Neural crest cell (in vitro differentiated cells): ENCODE measurements at regions not wholly inside any gene's neighbourhood (a gene's known extent, or its start where the extent isn't known, plus 50 kb on each side); places are given as distances from the start of the nearest gene placed in this dataset.

Experiments used
- DNase-seq: peaks from one replicate; pipeline ENCODE4 v3.0.0; 2021; ENCODE audit warnings: low read depth, mixed read lengths, low spot score
- H3K27ac Mint-ChIP-seq: one replicate; pipeline ENCODE4 v1.8.0; 2021; ENCODE audit warnings: mild to moderate bottlenecking, mixed read lengths; ENCODE audit not compliant: unreplicated experiment
- H3K27me3 Mint-ChIP-seq: 2 replicates; pipeline ENCODE4 v1.8.0; 2021; ENCODE audit warnings: low read depth, mild to moderate bottlenecking, mixed read lengths
- H3K36me3 Mint-ChIP-seq: 2 replicates; pipeline ENCODE4 v1.8.0; 2021; ENCODE audit warnings: low read depth, mild to moderate bottlenecking, mixed read lengths
- H3K4me1 Mint-ChIP-seq: 2 replicates; pipeline ENCODE4 v1.8.0; 2021; ENCODE audit warnings: mixed read lengths
- H3K4me3 Mint-ChIP-seq: one replicate; pipeline ENCODE4 v1.8.0; 2021; ENCODE audit warnings: mild to moderate bottlenecking, mixed read lengths
- H3K9me3 Mint-ChIP-seq: 2 replicates; pipeline ENCODE4 v1.8.0; 2021; ENCODE audit warnings: mixed read lengths
- TF ChIP-seq, protein P1 (sequence below): fragments of 200-600 bp; sonication (generic); conservative IDR thresholded peaks from 2 replicates; pipeline ENCODE4 v1.5.0; 2021; ENCODE audit warnings: antibody characterized with exemption, mild to moderate bottlenecking

DNA sequence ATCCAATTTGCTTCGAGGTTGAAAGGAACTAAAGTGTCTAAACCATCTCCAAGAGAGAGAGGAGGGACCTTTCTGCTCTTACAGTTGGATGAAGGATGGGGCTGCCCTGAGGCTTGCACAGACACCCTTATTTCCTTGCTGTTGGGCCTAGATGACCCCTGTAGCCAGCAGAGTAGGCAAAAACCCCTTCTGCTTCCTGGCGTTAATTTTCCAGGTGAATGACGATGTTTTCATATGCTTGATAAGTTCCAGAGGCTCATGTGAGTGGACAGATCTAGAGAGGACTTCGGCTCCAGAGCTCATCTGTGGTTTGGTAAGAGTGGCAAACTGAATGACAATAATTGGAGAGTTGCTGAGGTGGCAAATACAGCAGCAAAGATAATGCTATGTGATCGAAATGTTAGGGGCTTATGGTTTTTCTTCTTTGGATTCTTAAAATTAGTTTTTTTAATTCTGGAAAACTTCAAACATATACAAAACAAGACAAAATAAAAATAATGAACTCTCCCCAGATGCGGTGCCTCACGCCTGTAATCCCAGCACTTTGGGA, 98.6 kb upstream of the MAP4K3 start:
- no peaks in the 10 kb centered on the region for H3K4me1 Mint-ChIP-seq
- TF ChIP-seq, protein P1, sequence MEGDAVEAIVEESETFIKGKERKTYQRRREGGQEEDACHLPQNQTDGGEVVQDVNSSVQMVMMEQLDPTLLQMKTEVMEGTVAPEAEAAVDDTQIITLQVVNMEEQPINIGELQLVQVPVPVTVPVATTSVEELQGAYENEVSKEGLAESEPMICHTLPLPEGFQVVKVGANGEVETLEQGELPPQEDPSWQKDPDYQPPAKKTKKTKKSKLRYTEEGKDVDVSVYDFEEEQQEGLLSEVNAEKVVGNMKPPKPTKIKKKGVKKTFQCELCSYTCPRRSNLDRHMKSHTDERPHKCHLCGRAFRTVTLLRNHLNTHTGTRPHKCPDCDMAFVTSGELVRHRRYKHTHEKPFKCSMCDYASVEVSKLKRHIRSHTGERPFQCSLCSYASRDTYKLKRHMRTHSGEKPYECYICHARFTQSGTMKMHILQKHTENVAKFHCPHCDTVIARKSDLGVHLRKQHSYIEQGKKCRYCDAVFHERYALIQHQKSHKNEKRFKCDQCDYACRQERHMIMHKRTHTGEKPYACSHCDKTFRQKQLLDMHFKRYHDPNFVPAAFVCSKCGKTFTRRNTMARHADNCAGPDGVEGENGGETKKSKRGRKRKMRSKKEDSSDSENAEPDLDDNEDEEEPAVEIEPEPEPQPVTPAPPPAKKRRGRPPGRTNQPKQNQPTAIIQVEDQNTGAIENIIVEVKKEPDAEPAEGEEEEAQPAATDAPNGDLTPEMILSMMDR, result no peak
- H3K27ac Mint-ChIP-seq, result no peak overlapping the region
- no peak for DNase-seq
- no peaks in the 10 kb centered on the region for H3K36me3 Mint-ChIP-seq
- H3K27me3 Mint-ChIP-seq, result no peaks in the 10 kb centered on the region
- peaks cover 2% of the 10 kb centered on the region for H3K9me3 Mint-ChIP-seq
- no peak overlapping the region for H3K4me3 Mint-ChIP-seq

DNA sequence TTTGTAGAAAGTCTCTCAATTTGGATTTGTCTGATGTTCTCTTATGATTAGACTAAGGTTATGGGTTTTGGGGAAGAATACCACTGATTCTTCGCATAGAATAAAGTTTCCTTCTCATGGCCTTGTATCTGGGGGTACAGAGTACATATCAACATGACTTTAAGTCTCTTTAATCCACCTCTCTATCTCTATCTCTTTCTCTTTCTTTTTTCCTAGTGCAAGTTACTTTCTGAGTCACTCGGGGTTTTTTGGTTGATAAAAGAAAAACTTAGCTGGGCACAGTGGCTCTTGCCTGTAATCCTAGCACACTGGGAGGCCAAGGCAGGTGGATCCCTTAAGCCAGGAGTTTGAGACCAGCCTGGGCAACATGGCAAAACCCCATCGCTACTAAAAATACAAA, 100.1 kb upstream of the MAP4K3 start:
- TF ChIP-seq, protein P1, result no peak
- peaks cover 2% of the 10 kb centered on the region for H3K9me3 Mint-ChIP-seq
- H3K27me3 Mint-ChIP-seq, result no peaks in the 10 kb centered on the region
- no peak overlapping the region for H3K27ac Mint-ChIP-seq
- no peaks in the 10 kb centered on the region for H3K36me3 Mint-ChIP-seq
- H3K4me1 Mint-ChIP-seq, result no peaks in the 10 kb centered on the region
- H3K4me3 Mint-ChIP-seq, result no peak overlapping the region
- no peak for DNase-seq

DNA sequence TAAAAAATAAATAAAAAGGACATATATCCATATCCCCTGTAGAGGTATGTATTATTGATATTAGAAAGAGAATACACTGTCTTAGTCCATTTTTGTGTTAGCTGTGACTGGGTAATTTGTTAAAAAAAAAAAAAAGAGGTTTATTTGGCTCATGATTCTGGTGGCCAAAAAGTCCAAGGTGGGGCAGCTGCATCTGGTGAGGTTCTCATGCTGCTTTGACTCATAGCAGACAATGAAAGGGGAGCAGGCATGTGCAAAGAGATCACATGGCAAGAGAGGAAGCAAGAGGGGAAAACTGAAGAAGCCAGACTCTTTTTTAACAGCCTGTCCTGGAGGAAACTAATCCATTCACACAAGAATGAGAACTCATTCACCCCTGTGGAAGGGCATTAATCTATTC, 101.6 kb upstream of the MAP4K3 start:
- H3K27me3 Mint-ChIP-seq, result no peaks in the 10 kb centered on the region
- no peak overlapping the region for H3K27ac Mint-ChIP-seq
- no peak for DNase-seq
- H3K4me3 Mint-ChIP-seq, result no peak overlapping the region
- no peaks in the 10 kb centered on the region for H3K36me3 Mint-ChIP-seq
- TF ChIP-seq, protein P1, result no peak
- no peaks in the 10 kb centered on the region for H3K4me1 Mint-ChIP-seq
- H3K9me3 Mint-ChIP-seq, result peaks cover 2% of the 10 kb centered on the region

DNA sequence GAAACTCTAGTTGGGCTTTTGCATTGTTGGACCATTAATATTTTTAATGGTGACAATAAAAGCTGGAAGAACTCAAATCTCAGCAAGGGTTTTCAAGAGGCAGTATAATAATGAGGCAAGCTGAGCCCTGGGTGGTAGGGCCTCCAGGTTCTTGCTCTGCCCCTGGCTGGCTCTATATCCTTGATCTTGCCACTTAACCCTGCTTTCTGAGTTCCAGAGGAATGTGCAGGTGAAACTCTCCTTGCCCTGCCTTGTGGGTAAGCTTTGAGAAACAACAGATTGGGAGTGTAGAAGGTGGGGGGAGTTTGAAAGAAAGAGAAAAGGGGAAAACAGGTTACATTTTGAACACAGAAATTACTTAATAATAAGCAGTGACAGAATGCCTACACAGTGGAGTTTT, 103.3 kb upstream of the MAP4K3 start:
- TF ChIP-seq, protein P1, result no peak
- no peaks in the 10 kb centered on the region for H3K4me1 Mint-ChIP-seq

DNA sequence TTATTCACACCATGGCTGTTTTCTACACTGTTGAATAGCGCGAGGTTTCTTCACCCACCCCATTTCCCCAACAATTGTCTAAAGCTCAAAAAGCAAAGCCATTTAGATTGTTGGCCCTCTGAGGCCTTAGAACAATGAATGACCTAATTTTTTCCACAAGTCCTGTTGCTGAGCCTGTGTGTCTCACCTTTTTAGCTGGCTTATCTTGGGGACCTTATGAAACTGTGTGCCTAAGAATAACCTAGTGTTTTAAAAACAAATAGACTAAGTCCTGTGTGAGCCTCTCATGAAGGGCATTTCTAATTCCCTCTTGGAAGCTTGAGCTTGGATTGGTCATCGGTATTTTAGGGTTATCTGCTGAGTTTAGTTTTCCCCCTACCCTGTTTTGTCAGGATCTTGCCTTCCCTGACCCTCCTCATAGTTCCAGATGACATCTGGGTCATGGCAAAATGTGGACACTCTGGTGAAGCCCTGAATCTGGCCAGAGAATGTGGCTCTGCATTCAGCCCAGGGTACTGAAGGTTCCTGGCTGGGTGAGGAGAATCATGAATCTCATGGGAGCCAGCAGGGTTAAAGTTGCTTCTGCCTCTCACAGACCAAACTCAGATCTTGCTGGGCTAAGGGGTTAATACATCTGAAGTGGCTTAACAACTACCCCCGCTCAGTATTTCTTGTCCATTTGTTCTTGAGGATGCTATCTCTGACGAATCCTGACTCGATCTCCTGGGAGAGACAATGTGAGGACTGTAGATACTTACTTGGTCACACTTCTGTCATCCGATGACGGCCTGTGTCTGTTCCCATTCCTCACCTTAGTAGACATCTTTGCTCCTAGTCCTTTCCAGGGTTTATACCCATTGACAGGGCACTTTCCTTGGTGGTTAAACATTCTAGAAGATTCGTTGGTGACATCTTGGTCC, 104.2 kb upstream of the MAP4K3 start:
- Mint-ChIP-seq H3K27me3 (no peaks in the 10 kb centered on the region), H3K27ac (no peak overlapping the region), H3K9me3 (peaks cover 2% of the 10 kb centered on the region), H3K36me3 (no peaks in the 10 kb centered on the region), H3K4me1 (no peaks in the 10 kb centered on the region), H3K4me3 (no peak overlapping the region)
- TF ChIP-seq, protein P1, result no peak
- DNase-seq, result no peak

More for the DNA sequence above, 103.3 kb upstream of the MAP4K3 start:
- DNase-seq, result no peak
- H3K9me3 Mint-ChIP-seq, result peaks cover 2% of the 10 kb centered on the region
- H3K36me3 Mint-ChIP-seq, result no peaks in the 10 kb centered on the region
- H3K4me3 Mint-ChIP-seq, result no peak overlapping the region
- no peaks in the 10 kb centered on the region for H3K27me3 Mint-ChIP-seq
- H3K27ac Mint-ChIP-seq, result no peak overlapping the region
